GM18505 (cell line): ENCODE measurements at regions not wholly inside any gene's neighbourhood (a gene's known extent, or its start where the extent isn't known, plus 50 kb on each side); places are given as distances from the start of the nearest gene placed in this dataset.

Experiments
- ATAC-seq: cut with Tn5 transposase; IDR thresholded peaks from one replicate; pipeline ENCODE4 v1.9.1; 2021; ENCODE audit not compliant: unreplicated experiment
- POLR2A ChIP-seq: IDR thresholded peaks from 4 replicates; pipeline ENCODE4 v1.6.1; 2011; ENCODE audit warnings: borderline replicate concordance; ENCODE audit not compliant: insufficient read depth, insufficient read length; ENCODE audit errors: extremely low read depth

- no peak for TF ChIP-seq POLR2A
- ATAC-seq, result no peak
These were observed 131.4 kb upstream of the CCDC68 start for GRCh38 chr18:55090564-55091188.

GRCh38 chr18:55089610-55090009 is 130.3 kb upstream of the CCDC68 start:
- ATAC-seq, result no peak
- TF ChIP-seq POLR2A, result no peak

- TF ChIP-seq POLR2A, result no peak
- no peak for ATAC-seq
These were observed 129.3 kb upstream of the CCDC68 start for GRCh38 chr18:55088561-55088960.

GRCh38 chr18:55088000-55088401 is 128.7 kb upstream of the CCDC68 start:
- no peak for TF ChIP-seq POLR2A
- no peak for ATAC-seq

GRCh38 chr18:55086906-55087305 is 127.6 kb upstream of the CCDC68 start:
- no peak for ATAC-seq
- no peak for TF ChIP-seq POLR2A

- no peak for ATAC-seq
- no peak for TF ChIP-seq POLR2A
These were observed 126.5 kb upstream of the CCDC68 start for GRCh38 chr18:55085557-55086285.

GRCh38 chr18:55084550-55084949 is 125.3 kb upstream of the CCDC68 start:
- ATAC-seq, result no peak

GRCh38 chr18:55083461-55083860 is 124.2 kb upstream of the CCDC68 start:
- TF ChIP-seq POLR2A, result no peak
- ATAC-seq, result no peak

More at GRCh38 chr18:55084550-55084949, 125.3 kb upstream of the CCDC68 start:
- no peak for TF ChIP-seq POLR2A

GRCh38 chr18:55079481-55080355 is 120.5 kb upstream of the CCDC68 start:
- ATAC-seq, result no peak
- no peak for TF ChIP-seq POLR2A

GRCh38 chr18:55079067-55079466 is 119.8 kb upstream of the CCDC68 start:
- TF ChIP-seq POLR2A, result no peak

GRCh38 chr18:55078303-55078932 is 119.2 kb upstream of the CCDC68 start:
- TF ChIP-seq POLR2A, result no peak
- no peak for ATAC-seq

More at GRCh38 chr18:55079067-55079466, 119.8 kb upstream of the CCDC68 start:
- no peak for ATAC-seq

- TF ChIP-seq POLR2A, result no peak
These were observed 117.5 kb upstream of the CCDC68 start for GRCh38 chr18:55076643-55077218.

GRCh38 chr18:55073834-55074233 is 114.6 kb upstream of the CCDC68 start:
- no peak for TF ChIP-seq POLR2A
- ATAC-seq, result no peak

More at GRCh38 chr18:55076643-55077218, 117.5 kb upstream of the CCDC68 start:
- ATAC-seq, result no peak
